ENCODE measurements at regions not wholly inside any gene's neighbourhood (a gene's known extent, or its start where the extent isn't known, plus 50 kb on each side); places are given as distances from the start of the nearest gene placed in this dataset.

DNA sequence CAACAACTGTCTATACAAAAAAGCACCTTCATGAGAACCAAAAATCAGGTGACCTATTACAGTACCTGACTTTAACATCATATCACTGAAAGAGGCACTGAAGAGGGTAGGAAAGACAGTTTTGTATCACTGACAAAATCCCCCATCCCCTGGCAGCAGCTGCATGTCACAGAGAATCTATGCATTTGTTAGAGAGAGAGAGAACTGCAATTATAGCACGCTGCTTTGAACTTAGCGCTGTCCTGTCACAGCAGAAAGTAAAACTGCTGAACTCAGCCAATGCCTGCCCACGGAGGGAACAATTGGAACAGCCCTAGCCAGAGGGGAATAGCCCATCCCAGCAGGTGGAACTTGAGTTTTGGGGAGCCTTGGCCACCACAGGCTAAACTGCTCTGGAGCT lies 75.1 kb upstream of the NOL4 start:
- TF ChIP-seq, protein P1, sequence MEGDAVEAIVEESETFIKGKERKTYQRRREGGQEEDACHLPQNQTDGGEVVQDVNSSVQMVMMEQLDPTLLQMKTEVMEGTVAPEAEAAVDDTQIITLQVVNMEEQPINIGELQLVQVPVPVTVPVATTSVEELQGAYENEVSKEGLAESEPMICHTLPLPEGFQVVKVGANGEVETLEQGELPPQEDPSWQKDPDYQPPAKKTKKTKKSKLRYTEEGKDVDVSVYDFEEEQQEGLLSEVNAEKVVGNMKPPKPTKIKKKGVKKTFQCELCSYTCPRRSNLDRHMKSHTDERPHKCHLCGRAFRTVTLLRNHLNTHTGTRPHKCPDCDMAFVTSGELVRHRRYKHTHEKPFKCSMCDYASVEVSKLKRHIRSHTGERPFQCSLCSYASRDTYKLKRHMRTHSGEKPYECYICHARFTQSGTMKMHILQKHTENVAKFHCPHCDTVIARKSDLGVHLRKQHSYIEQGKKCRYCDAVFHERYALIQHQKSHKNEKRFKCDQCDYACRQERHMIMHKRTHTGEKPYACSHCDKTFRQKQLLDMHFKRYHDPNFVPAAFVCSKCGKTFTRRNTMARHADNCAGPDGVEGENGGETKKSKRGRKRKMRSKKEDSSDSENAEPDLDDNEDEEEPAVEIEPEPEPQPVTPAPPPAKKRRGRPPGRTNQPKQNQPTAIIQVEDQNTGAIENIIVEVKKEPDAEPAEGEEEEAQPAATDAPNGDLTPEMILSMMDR (IDR thresholded peaks at IDR 0.05; ENCODE audit: unreplicated experiment) = no peak
- CTCF ChIA-PET = no interaction called here
- no peaks in the 10 kb centered on the region for H3K4me1 Mint-ChIP-seq (ENCODE audit: low read depth, unreplicated experiment)
- no peak overlapping the region for H3K27ac Mint-ChIP-seq (ENCODE audit: unreplicated experiment)
- no peak for DNase-seq
- H3K36me3 Mint-ChIP-seq (ENCODE audit: insufficient read depth, unreplicated experiment) = no peaks in the 10 kb centered on the region
- no TSS peak for BruUV-seq (replicated peaks)
- no peaks in the 10 kb centered on the region for H3K27me3 Mint-ChIP-seq (ENCODE audit: unreplicated experiment)
- no peak overlapping the region for H3K4me3 Mint-ChIP-seq (ENCODE audit: low read depth, unreplicated experiment)
- H3K9me3 Mint-ChIP-seq (ENCODE audit: low read depth, unreplicated experiment) = peaks cover 8% of the 10 kb centered on the region
- intact Hi-C loops (cut with micrococcal nuclease; ENCODE audit: unreplicated experiment) = no loop called here

DNA sequence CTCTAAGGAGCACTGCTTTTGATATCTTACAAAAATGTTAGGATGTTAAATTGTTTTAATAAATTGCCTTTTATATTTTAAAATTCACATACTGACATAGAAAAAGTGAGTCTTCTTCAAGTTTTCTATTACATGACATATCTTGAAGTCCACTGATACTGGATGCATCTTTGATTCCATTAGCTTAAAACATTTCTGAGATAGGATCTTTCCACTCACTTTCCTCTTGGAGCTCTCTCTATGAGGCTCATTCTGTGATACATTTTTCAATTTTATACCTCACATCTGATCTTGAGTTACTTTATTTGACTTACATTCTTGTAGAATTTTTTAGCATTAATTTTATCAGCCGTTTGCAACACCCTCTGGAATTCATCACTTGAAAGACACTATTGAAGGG lies 86.8 kb upstream of the NOL4 start:
- BruUV-seq (replicated peaks) = no TSS peak
- no peak overlapping the region for H3K4me3 Mint-ChIP-seq (ENCODE audit: low read depth, unreplicated experiment)
- H3K36me3 Mint-ChIP-seq (ENCODE audit: insufficient read depth, unreplicated experiment) = no peaks in the 10 kb centered on the region
- H3K4me1 Mint-ChIP-seq (ENCODE audit: low read depth, unreplicated experiment) = no peaks in the 10 kb centered on the region
- H3K27ac Mint-ChIP-seq (ENCODE audit: unreplicated experiment) = no peak overlapping the region
- TF ChIP-seq, protein P1 (IDR thresholded peaks at IDR 0.05; ENCODE audit: unreplicated experiment) = no peak
- no peaks in the 10 kb centered on the region for H3K9me3 Mint-ChIP-seq (ENCODE audit: low read depth, unreplicated experiment)
- H3K27me3 Mint-ChIP-seq (ENCODE audit: unreplicated experiment) = no peaks in the 10 kb centered on the region
- intact Hi-C loops (cut with micrococcal nuclease; ENCODE audit: unreplicated experiment) = no loop called here
- CTCF ChIA-PET = no interaction called here
- DNase-seq = no peak

DNA sequence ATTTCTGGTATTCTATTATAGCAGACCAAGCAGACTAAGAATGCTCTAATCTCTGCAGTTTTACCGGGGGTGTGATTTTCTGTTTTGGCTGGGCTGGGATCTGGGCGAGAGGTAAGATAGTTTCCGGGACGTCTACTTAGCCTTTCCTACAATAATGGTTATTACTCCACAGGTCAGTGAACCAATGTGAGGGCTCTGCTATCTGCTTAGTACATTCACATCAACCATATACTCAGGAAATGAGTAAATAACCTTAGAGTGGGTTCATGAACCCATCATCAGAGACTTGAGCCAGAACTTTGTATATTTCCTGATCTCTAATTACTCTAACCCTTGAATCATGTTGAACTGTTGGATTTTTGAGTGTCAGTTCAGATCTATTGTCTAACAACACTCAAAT lies 90.1 kb upstream of the NOL4 start:
- no peaks in the 10 kb centered on the region for H3K4me1 Mint-ChIP-seq (ENCODE audit: low read depth, unreplicated experiment)
- no peak overlapping the region for H3K4me3 Mint-ChIP-seq (ENCODE audit: low read depth, unreplicated experiment)
- TF ChIP-seq, protein P1 (IDR thresholded peaks at IDR 0.05; ENCODE audit: unreplicated experiment) = no peak
- BruUV-seq (replicated peaks) = no TSS peak
- no peaks in the 10 kb centered on the region for H3K9me3 Mint-ChIP-seq (ENCODE audit: low read depth, unreplicated experiment)
- CTCF ChIA-PET = no interaction called here
- H3K36me3 Mint-ChIP-seq (ENCODE audit: insufficient read depth, unreplicated experiment) = no peaks in the 10 kb centered on the region
- DNase-seq = no peak
- no peaks in the 10 kb centered on the region for H3K27me3 Mint-ChIP-seq (ENCODE audit: unreplicated experiment)
- no peak overlapping the region for H3K27ac Mint-ChIP-seq (ENCODE audit: unreplicated experiment)
- intact Hi-C loops (cut with micrococcal nuclease; ENCODE audit: unreplicated experiment) = no loop called here

DNA sequence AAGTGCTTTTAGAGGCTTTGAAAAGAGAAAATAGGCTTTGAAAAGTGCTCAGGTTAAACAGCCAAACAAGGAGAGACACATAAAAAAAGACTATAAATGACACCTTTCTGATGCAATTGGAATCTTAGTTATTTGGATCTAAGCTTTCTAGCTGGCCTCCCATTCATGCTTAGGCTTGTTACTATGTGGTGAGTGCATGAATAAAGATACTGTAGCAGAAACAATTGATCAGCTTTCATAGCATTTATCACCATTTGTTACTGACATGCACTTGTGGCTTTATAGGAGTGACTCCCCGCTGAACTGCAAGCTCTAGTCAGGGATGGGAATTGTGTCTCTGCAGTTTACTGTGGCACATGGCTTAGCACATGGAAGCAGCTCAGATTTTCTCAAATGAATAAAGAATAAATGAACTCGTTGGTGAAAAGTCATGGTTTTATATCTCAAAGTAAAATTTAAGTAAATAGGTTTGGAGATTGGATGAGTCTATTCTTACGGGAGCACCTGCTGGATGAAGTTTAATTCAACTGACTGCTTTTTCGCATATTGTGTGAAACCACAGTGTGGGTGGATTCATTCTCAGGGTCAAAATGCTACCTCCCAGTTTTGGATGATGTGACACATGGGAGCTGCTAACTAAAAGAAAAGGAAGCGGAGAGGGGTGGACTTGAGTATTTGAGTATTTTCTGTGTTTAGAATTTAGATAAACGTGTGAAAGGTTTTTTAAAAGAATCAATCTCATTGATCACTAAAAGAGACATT lies 91.1 kb upstream of the NOL4 start:
- intact Hi-C loops (cut with micrococcal nuclease; ENCODE audit: unreplicated experiment) = no loop called here
- Mint-ChIP-seq H3K36me3 (ENCODE audit: insufficient read depth, unreplicated experiment) (no peaks in the 10 kb centered on the region), H3K9me3 (ENCODE audit: low read depth, unreplicated experiment) (no peaks in the 10 kb centered on the region), H3K27ac (ENCODE audit: unreplicated experiment) (no peak overlapping the region), H3K4me3 (ENCODE audit: low read depth, unreplicated experiment) (no peak overlapping the region), H3K4me1 (ENCODE audit: low read depth, unreplicated experiment) (no peaks in the 10 kb centered on the region), H3K27me3 (ENCODE audit: unreplicated experiment) (no peaks in the 10 kb centered on the region)
- no peak for DNase-seq
- CTCF ChIA-PET = interaction anchor here (0.5 kb wide), 1 partner anchor 56 kb away, joined by 3 read pairs; no protein-coding TSS in a partner anchor
- TF ChIP-seq, protein P1 (IDR thresholded peaks at IDR 0.05; ENCODE audit: unreplicated experiment) = no peak
- no TSS peak for BruUV-seq (replicated peaks)
